GM19438 (cell line): ENCODE measurements at regions not wholly inside any gene's neighbourhood (a gene's known extent, or its start where the extent isn't known, plus 50 kb on each side); places are given as distances from the start of the nearest gene placed in this dataset.
"Not testable (repeated sequence)": the region's sequence is repeated elsewhere in the genome, so short reads cannot be mapped to it uniquely, and the experiment has no call there.

Experiments
- ATAC-seq: cut with Tn5 transposase; IDR thresholded peaks from one replicate; pipeline ENCODE4 v1.9.1; 2021; ENCODE audit warnings: low read depth; ENCODE audit not compliant: unreplicated experiment

- no peak for ATAC-seq
These were observed 111.0 kb upstream of the TOX3 start for GRCh38 chr16:52657924-52658323.

- ATAC-seq = not testable (repeated sequence)
These were observed 109.0 kb upstream of the TOX3 start for GRCh38 chr16:52655916-52656315.

GRCh38 chr16:52655156-52655555 is 108.2 kb upstream of the TOX3 start:
- not testable (repeated sequence) for ATAC-seq

GRCh38 chr16:52652033-52652432 is 105.1 kb upstream of the TOX3 start:
- ATAC-seq = no peak

GRCh38 chr16:52650789-52651188 is 103.8 kb upstream of the TOX3 start:
- no peak for ATAC-seq

- ATAC-seq = no peak
These were observed 103.4 kb upstream of the TOX3 start for GRCh38 chr16:52650318-52650717.

GRCh38 chr16:52649870-52650269 is 102.9 kb upstream of the TOX3 start:
- no peak for ATAC-seq

- no peak for ATAC-seq
These were observed 100.6 kb upstream of the TOX3 start for GRCh38 chr16:52647588-52647987.

- ATAC-seq = no peak
These were observed 96.1 kb upstream of the TOX3 start for GRCh38 chr16:52643006-52643405.

- no peak for ATAC-seq
These were observed 87.6 kb upstream of the TOX3 start for GRCh38 chr16:52634528-52634927.

GRCh38 chr16:52634104-52634503 is 87.2 kb upstream of the TOX3 start:
- ATAC-seq = no peak

- ATAC-seq = no peak
These were observed 86.3 kb upstream of the TOX3 start for GRCh38 chr16:52633230-52633629.

- no peak for ATAC-seq
These were observed 84.8 kb upstream of the TOX3 start for GRCh38 chr16:52631711-52632110.

GRCh38 chr16:52630711-52631110 is 83.8 kb upstream of the TOX3 start:
- ATAC-seq = no peak

- no peak for ATAC-seq
These were observed 82.4 kb upstream of the TOX3 start for GRCh38 chr16:52629296-52629695.

- no peak for ATAC-seq
These were observed 77.9 kb upstream of the TOX3 start for GRCh38 chr16:52624891-52625290.

- no peak for ATAC-seq
These were observed 74.7 kb upstream of the TOX3 start for GRCh38 chr16:52621651-52622050.

GRCh38 chr16:52618753-52619497 is 72.0 kb upstream of the TOX3 start:
- ATAC-seq = no peak

- ATAC-seq = no peak
These were observed 70.6 kb upstream of the TOX3 start for GRCh38 chr16:52617591-52617990.

GRCh38 chr16:52613508-52613907 is 66.6 kb upstream of the TOX3 start:
- no peak for ATAC-seq

- no peak for ATAC-seq
These were observed 65.1 kb upstream of the TOX3 start for GRCh38 chr16:52611817-52612673.

GRCh38 chr16:52603015-52603414 is 56.1 kb upstream of the TOX3 start:
- ATAC-seq = no peak
